ENCODE measurements at regions not wholly inside any gene's neighbourhood (a gene's known extent, or its start where the extent isn't known, plus 50 kb on each side); places are given as distances from the start of the nearest gene placed in this dataset.

DNA sequence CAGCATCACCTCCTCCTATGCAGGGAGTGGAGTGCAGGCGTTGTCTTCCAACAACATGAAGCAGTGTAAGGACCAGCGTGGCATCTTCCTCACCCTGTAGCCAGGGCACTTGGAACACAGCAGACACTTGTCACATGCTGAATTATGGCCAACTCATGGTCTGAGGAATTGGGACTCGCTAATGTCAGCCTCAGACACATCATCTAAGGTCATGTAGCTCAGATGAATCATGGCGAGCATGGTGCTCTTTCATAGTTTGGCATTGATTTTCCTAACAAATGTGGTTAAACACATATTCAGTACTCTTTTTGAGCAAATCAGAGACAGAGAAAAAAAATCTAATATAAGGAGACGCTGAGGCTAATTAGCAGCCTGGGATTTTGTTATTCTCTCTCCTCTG is 99.6 kb upstream of the SGCG start:
- TF ChIP-seq POLR2A (IDR thresholded peaks at IDR 0.05; ENCODE audit: low read length) (no peak), GATA1 (IDR thresholded peaks at IDR 0.05; ENCODE audit: low read depth, low read length) (no peak)
